Stimulated activated CD8-positive, alpha-beta memory T cell treated with anti-CD3 and anti-CD28 coated beads, Interleukin-7, amount 100 ng/mL, for 48 hours (primary cell): ENCODE measurements at regions not wholly inside any gene's neighbourhood (a gene's known extent, or its start where the extent isn't known, plus 50 kb on each side); places are given as distances from the start of the nearest gene placed in this dataset.

Source experiments
- DNase-seq, 2 donors: peaks; one replicate each; pipeline ENCODE4 v3.0.0-alpha.2; 2020; ENCODE audit warnings: low read depth in 1 of 2; ENCODE audit errors: extremely low read depth in 1 of 2

DNA sequence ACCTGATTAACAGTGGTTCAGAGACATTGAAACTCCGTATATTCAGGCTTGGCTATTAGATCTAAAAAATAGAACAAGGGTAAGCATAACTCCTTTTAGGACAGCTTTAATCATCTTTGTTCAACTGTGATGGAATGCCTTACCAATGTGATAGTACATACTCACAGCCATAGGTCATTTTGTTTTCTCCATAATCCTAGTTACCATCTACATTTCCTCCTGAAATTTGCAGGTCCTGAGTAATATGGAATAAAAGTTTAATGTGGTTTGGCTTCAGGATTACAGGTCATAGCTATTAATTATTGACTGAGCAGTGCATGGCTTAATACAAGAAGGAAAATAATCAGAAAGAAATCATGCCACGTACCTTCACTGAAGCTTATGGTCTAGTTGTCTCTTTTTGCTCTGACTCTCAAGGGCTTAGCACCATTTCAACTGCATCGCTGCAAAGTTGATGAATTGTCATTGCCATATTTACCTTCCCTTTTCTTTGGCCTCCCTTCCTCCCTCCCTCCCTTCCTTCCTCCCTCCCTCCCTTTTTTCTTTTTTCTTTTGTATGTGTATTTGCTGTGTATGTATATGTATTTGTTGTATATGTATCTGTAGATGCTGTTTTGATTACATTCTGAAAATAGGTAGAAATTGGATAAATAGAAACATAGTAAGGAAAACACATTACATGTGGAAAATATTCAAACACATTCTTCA, 250.9 kb upstream of the ZNF608 start:
- DNase-seq, result no peak

DNA sequence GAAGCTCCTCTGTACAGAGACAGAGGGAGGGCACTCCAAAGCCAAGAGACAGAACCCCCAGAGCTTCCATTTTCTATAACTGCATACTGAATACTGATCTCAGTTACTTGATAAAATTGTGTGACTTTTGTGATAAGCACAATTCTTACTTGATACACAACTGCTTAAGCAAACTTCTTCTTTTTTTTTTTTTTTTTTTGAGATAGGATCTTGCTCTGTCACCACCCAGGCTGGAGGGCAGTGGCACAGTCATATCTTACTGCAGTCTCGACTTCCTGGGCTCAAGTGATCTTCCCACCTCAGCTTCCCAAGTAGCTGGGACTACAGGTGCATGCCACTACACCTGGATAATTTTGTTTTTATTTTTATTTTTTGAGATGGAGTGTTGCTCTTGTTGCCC, 252.1 kb upstream of the ZNF608 start:
- no peak for DNase-seq

DNA sequence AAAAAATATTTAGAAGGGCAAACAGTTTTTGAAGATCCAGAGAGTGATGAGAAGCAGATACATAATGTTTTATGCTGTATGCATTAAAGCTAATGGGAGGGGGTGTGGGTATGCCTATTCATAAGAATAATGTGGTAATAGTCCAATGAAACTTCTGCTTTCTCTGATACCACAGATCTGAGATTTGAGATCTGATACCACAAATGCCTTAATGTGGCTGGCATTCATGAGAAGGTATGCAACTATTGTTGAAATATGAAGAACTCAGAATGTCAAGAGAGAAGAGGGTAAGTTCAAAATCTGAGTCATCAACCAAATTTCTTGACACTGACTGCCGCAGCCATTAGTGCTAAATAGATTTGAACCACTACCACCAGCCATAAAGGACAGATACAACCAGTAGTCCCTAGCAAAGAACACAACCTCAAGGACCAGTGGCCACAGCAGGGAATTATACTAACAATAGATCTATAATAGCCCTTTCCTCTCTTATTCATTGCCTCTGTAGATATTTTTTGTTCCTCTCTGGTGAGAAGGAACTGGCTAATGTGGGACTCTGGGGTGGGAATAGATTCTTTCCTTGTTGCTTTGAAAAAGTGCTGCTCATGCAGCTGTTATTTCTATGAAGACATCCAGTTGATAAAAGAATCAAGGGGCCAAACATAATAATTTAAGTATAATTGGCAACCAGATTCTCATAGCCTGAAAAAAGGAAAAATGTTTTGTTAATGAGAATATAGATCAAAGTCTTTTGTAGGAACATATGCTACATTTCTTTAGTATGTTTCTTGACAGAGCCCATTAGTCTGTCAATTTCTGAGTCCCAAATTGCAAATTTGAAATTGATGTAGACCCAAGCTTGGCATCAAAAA, 256.5 kb upstream of the ZNF608 start:
- no peak for DNase-seq

DNA sequence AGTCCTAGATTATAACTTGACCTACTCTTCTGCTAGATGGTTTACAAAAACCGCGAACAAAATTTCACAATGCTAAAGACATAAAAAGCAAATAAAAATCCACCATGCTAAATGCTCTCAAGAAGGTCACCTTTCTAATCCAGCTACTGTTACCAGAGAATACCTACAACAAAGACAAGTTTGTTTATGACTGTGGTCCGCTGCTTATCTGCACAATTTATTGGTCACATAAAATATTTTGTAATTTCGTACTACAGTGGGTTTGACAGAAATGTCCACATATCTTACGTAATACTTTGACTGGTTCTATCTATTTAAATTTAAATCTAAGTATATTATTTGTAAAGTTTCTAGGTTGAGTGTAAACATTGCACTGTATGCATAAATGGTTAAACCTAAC, 257.6 kb upstream of the ZNF608 start:
- DNase-seq, result no peak

DNA sequence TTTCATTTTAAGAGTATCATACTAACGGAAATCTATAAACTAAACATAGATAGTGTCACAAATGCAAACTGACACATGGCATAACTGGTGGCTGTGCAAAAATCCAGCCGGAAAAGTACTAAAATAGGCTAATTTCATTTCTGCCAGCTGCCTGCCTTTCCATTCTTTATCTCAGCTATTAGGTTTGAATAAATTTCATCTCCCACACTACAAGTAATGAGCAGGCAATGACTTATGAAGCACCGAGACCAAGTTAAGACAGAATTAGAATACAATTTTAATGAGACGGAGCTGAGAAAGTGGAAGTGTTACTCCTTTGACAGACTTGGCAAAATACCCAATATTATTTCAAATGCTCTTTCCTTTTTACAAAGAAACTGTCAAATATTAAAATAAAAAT, 258.8 kb upstream of the ZNF608 start:
- DNase-seq, result no peak

DNA sequence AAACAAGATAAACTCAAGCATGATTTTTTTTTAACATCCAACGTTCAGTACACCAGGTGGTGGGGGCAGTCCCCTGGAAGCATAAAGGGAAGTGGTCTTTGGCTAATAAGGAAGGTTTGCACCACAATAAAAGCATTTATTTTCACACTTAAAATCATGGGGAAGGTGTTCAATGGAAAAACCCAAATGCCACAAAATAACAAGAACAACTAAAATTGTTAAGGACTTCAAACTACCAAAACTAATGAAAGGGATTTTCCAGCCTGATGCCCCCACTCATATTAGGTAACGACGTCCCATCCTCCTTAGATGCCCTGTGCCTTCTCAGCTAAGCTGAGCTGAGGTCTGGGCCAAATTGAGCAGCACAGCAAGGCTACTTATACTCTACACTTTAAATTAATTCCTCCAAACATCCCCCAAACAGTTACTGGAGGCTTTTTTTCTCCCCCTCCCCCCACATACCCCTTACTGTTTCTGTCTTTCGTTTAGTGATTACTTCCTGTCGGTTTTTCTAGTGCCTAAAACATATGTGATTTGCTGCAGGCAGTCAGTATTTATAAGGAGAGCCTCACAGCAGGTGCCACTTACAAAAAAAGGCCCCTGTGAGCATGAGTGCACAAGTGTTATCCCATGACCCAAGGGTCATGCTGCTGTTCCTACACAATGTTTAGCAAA, 259.7 kb upstream of the ZNF608 start:
- DNase-seq, result no peak

DNA sequence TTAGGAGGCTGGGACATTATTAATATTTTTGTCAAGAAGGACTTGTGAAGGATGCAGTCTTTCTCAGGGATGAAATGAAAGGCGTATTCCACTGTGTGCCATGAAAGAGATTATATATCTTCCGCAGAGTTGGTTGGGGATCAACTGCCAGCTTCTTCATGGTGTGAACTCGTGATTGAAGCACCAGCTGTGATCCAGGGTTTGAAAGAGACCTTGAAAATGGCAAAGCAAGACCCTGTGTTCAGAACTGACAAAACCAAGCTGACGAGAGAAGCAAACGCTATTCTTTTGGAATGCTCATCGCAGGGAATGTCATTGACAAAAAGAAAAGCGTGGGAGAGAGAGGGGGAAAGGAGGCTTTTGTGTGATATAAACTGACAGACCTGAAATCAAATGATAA, 263.9 kb upstream of the ZNF608 start:
- no peak for DNase-seq

DNA sequence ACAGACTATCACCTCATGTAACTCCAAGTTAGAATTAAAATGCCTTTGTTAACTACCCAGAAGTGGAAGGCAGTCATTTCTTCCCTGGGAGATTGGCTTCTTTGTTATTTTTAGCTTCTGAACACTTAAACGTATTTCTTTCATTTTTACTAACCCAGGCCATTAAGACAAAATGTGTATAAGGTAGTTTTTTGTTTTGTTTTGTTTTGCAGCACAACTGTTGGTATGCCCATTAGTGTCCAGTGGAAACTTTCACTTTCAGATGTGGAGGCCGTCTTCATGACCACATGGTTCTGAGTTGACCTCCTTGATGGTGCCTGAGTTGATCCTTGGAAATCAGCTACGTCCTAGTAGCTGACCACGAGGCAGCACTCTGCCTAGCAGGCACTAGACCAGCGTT, 264.6 kb upstream of the ZNF608 start:
- no peak for DNase-seq

DNA sequence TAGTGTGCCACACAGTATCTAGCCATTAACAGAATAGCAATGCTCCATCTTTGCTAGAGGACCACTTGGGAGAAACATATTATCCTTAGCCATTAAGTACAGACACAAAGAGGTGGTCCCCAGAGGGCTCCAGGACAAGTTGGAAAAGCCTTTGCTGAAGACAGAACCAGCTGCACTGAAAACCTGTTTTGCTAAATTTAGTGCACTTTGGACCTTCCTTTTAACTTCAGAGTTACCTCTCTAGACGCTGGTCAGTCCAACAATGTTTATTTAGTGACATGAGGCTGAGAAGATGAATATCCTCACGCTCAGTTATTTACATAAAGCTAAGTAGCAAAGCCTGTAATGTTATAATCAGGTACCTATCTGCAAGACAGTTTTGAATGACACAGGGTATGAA, 265.0 kb upstream of the ZNF608 start:
- no peak for DNase-seq

DNA sequence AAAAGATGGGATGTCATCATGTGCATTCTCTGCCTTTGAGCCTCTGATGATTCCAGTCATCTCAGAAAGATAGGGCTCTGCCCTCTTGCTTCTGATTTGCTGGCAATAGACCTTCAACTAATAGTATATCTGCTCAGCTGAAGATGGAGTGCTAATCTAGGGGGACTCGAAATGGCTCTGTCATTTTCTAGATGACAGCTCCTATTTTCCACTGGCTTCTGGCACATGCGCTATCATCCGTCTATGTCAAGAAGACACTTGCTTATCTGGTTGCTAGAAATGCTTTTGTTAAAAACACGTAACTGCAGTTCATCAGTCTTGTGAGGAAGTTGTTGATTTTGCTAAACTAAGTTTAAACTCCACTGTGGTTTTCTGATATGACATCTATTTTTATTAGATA, 265.5 kb upstream of the ZNF608 start:
- DNase-seq, result no peak

DNA sequence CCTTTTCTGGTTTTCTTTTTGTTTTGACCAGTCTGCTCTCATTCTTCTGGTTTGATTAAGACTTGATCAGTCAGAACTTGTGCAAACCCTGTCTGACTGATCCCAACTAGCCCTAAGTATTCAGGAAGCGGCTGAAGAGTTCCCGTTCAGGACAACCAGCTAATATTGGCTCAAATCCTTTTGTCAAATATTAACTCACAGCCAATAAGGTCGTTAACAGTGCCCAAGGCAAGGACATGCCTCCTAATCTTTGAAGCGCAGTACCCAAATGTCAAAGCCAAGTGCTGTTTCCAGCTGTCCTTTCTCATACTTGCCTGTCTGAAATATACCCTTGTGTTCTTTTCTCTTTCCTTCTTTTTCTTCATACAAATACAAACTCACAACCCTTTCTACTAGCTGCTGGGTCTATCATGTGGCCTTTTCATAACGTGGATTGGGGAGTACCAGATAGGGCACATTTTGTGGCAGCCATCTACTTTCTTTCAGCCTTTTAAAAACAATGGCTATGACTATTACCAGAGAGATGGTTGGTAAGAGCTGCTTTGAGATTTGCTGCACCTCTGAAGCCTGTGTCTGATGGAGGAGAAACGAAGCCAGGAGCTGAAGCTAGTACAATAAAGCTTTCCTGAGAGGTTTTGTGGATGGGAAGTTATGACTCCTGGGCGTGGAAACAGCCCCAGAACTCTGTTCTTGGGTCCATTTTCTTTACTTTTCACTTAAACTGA, 266.4 kb upstream of the ZNF608 start:
- no peak for DNase-seq

DNA sequence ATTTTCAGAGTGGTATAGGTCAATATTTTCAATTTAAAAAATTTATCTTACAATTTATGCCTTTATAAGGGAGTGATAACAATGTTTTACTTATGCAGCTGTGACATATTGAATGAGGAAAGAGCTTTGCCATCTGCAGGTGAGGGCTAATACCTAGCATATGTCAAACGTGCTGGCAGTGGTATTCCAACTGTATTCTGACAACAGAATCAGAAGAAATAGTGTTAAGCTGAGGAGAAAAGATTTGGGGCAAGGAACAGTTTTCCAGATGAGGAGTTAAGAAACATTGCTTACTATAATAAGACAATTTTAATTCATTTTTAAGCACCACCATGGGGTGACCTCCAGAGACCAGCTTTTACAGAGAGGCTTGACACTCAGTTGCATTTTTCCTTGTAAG, 267.8 kb upstream of the ZNF608 start:
- no peak for DNase-seq

DNA sequence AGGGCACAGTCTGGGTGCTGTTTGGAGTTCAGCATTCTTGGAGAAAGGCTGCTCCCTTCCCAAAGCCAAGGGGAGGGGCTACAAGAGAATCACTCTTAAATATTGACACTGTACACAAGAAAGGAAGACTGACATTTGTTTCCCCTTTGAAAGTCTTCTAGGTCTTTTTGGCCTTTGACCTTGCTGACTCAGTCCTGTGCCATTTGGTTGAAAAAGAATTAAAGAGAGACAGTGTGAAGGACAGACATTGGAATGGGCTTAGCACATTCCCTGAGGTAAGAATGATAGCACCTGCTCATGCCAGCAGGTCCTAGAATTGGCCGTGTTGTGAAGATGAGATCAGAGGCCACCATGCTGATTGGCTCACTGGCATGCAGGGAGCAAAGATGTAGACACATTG, 271.4 kb upstream of the ZNF608 start:
- DNase-seq, result no peak

DNA sequence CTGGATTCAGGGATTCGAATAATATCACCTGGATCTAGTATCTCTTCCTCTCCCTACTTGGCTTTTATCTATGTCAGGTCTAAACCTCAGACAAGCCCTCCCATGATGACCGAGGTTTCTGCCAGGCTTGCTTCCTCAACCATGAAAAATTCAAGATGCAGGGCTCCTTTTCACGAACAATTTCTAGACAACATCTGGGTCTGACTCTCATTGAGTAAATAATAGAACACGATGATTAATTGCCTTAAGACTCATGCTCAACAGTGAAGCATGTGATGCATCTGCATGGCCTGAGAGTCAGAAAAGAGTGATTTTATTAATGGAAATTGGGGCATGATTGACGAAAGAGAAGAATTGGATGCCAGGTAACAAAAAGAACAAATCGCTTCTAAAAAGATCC, 277.2 kb upstream of the ZNF608 start:
- DNase-seq, result no peak

DNA sequence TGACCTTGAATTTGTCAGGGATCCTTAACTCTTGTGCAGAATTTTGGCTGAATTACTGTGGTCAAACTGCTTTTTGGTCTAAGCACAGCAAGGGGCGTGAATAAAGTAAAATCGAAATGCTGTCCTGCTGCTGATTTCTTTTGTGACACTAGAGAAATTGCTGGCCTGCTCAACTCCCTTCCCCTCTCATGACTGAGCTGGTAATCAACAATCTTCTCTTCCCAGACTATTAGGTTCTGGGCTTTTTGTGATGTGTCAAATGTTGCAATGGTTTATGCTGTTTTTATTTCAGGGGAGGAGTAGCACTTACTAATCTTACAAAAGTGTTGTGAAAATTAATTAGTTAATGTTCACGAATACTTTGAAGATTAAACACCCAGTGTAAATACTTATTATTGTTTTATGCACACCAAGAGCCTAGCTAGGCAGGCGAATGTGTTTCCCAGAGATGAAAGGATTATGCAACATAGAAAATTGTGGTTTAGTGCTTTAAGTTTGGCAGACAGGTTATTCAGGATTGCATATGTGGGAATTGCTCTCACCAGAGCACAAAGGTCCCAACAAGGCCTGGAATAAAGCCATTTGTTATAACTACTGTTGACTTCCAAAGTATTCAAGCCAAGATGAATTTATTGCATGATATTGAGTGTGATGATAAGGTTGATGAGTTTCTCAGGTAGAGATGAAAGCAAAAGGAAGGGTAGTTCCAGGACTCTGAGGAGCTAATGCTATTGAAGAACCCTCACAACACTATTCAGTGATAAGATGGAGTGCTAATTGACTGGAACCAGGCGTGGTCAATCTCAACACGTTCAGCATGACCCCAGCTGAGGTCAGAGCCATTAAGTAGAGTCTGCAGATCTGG, 280.7 kb upstream of the ZNF608 start:
- no peak for DNase-seq

DNA sequence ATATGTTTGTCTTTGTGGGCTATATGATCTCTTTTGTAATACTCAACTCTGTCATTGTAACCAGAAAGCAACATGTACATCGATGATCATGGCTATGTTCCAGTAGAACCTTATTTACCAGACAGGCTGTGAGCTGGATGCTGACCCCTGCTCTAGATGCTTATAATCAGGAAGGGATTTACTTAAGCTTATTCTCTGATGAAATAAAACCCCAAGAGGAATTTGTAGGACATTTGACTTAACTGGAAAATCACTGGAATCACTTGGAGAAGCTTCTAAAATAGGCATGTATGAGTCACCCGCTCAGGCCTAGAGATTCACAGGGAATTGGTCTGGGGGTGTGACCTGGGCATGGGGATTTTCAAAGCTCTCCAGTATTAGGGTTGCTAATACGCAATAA, 285.8 kb upstream of the ZNF608 start:
- DNase-seq, result no peak

DNA sequence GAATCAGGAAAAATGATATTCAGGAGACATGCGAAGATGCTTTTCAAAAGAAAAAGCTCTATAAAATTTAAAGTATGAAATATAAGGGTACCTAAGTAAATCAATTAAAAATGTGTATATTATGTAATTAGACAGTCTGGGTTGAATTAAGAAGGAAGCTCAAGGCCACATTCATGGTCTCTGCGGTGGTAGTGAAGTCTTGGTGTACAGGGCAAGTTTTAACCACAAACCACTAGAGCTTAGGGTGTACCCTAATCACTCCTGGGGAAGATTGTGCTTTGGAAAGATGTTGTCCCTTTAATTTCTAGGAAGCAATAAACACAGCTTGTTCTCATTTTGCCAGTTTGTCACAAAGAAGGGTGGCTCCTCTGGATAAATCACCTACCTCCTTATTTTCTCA, 287.2 kb upstream of the ZNF608 start:
- no peak for DNase-seq

DNA sequence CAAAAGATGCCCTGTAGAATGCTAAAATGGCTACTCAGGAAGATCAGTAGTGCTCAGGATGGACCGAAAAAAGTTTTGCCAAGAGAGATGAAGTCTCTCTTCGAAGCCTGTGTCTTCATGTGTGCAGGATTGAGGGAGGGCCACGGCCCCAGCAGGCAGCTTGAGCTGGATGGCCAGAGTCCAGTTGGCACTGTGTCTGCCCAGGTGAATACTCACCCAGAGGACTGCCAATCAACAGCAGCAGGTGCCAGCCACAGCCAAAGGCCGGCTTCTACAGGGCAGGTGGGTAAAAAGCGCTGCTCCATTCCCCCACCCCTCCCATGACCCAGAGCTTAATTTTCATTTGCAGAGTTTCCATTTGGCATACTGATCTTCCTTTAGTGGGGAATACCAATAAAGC, 287.9 kb upstream of the ZNF608 start:
- DNase-seq, result no peak

DNA sequence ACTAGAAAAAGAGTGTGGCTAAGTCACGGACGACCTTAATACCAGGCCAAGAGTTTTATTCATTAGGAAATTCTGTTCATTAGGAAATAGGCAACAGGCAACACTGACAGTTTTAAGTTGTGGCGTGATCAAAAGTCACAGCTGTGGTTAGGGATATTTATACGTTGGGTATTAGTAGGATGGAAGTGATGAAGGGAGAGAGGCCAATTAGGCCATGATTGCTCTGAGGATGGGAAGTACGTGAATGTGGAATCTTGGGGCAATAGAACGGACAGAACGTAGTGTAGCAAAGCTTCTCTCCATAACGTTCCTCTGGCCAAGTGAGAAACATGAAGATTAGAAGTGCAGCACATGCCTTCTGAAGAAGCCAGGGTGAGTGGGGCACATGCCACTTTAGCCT, 290.1 kb upstream of the ZNF608 start:
- DNase-seq, result no peak

DNA sequence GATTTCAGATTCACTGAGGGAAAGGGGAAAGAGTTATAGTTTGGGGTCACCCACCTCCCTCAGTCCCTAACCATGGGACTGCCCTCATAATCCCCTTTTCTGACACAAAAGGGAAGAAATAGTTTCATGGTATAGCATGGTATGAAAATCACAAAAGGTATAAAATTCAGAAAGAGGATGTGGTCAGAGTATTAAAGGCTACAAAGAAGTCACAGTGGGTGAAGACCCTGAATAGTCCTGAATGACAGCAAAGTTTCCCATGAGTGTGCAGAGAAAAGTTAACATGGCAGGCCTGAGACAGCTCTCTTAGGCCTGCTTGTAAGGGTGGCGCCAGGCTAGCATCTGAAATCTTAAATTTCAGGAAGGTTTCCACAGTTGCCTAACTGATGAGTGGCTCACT, 290.6 kb upstream of the ZNF608 start:
- DNase-seq, result no peak
